Common myeloid progenitor, CD34-positive (primary cell): ENCODE measurements at regions not wholly inside any gene's neighbourhood (a gene's known extent, or its start where the extent isn't known, plus 50 kb on each side); places are given as distances from the start of the nearest gene placed in this dataset.

Experiments used
- CTCF ChIA-PET: fragments of 350-600 bp; sonication (Branson Sonifier 250); formaldehyde crosslinking; loops from one replicate; lab custom pipeline; 2021; ENCODE audit warnings: antibody characterized with exemption; lab: Charles Lee
- POLR2A ChIA-PET: fragments of 350-600 bp; sonication (Branson Sonifier 250); formaldehyde crosslinking; loops from one replicate; lab custom pipeline; 2021; ENCODE audit warnings: antibody characterized with exemption; lab: Charles Lee
- DNase-seq, 3 donors: peaks; one replicate each; pipeline versions ENCODE4 v3.0.0 to v3.0.0-alpha.2; 2013
- H3K27ac ChIP-seq, 2 experiments: 1 replicate in 1 of 2; 2 replicates in 1 of 2; pipeline ENCODE4 v1.7.0; 2013; ENCODE audit warnings: inconsistent platforms in 2 of 2, low read length in 2 of 2, mild to moderate bottlenecking in 2 of 2, low read depth in 1 of 2, moderate library complexity in 1 of 2; ENCODE audit not compliant: severe bottlenecking in 2 of 2, insufficient read depth in 1 of 2, poor library complexity in 1 of 2
- H3K27me3 ChIP-seq, 5 experiments: replicated peaks in 2 of 5; 1 replicate in 3 of 5; 2 replicates in 2 of 5; pipeline versions ENCODE4 v1.6.1 to v1.7.0; 2013; ENCODE audit warnings: low read length in 4 of 5, mild to moderate bottlenecking in 2 of 5, moderate library complexity in 2 of 5, inconsistent platforms in 1 of 5; ENCODE audit not compliant: insufficient read depth in 5 of 5, control insufficient read depth in 4 of 5
- H3K36me3 ChIP-seq, 4 experiments: 1 replicate in 2 of 4; 2 replicates in 2 of 4; pipeline versions ENCODE4 v1.6.1 to v1.7.0; 2013; ENCODE audit warnings: low read length in 3 of 4, control low read depth in 1 of 4, mild to moderate bottlenecking in 1 of 4; ENCODE audit not compliant: control insufficient read depth in 4 of 4, insufficient read depth in 4 of 4
- H3K4me1 ChIP-seq, 4 experiments: 1 replicate in 3 of 4; 2 replicates in 1 of 4; pipeline versions ENCODE4 v1.6.1 to v1.7.1; 2013; ENCODE audit warnings: low read length in 3 of 4, mild to moderate bottlenecking in 3 of 4, control low read depth in 1 of 4, inconsistent platforms in 1 of 4, moderate library complexity in 1 of 4; ENCODE audit not compliant: control insufficient read depth in 4 of 4, insufficient read depth in 4 of 4; ENCODE audit errors: control extremely low read depth in 1 of 4
- H3K4me3 ChIP-seq, 7 experiments: 1 replicate in 4 of 7; 2 replicates in 3 of 7; pipeline versions ENCODE4 v1.5.1 to v1.7.0; 2013; ENCODE audit warnings: mild to moderate bottlenecking in 7 of 7, low read length in 6 of 7, moderate library complexity in 6 of 7, inconsistent platforms in 2 of 7, low read depth in 2 of 7, control low read depth in 1 of 7; ENCODE audit not compliant: insufficient read depth in 4 of 7, control insufficient read depth in 1 of 7; ENCODE audit errors: extremely low read depth in 1 of 7
- H3K9me3 ChIP-seq, 5 experiments: 1 replicate in 4 of 5; 2 replicates in 1 of 5; pipeline versions ENCODE4 v1.6.1 to v1.7.1; 2013; ENCODE audit warnings: low read length in 4 of 5, mild to moderate bottlenecking in 2 of 5, inconsistent platforms in 1 of 5, low read depth in 1 of 5, moderate library complexity in 1 of 5; ENCODE audit not compliant: control insufficient read depth in 4 of 5, insufficient read depth in 2 of 5; ENCODE audit errors: control extremely low read depth in 1 of 5
- WGBS: methylation state at CpG from one replicate; pipeline ENCODE4 v1.1.5; 2013; ENCODE audit not compliant: insufficient coverage; 5-methylcytosine and 5-hydroxymethylcytosine counted together

DNA sequence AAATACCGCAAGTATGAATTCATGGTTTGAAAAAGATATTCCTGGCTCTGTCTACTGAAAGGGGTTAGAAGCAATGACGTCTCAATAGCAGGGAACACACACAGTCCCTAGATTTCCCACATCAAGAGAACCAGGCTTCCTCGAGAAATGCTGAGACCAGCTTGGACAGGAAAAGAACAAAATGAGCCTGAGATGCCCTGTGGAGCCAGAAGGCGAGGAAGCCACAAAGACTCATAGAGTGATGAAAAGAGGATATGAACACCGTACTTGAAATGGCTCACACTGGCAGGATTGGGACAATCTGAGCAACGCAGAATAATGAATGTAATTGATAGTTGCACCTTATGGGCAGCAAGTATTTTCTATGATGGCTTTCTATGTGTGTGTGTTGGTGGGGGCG is 302.4 kb upstream of the ATP10A start:
- POLR2A ChIA-PET: no interaction called here

DNA sequence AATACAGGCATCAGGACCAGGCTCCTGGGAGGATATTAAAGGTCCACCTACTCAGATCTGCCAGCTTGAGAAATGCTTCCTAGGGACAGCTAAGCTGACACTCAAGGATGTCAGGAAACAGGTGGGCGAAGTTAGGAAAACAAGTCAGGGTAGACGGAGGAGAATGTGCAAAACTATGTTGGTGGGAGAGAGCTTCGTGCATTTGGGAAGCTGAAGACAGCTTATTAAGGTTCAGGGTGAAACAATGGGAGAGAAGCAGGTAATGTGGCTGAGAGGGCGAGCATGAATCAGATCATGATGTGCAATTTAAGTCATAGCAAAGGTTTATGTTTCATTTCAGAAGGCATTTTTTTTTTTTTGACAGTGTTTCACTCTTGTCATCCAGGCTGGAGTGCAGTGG is 297.2 kb upstream of the ATP10A start:
- POLR2A ChIA-PET: no interaction called here
- no peaks in the 10 kb centered on the region for H3K36me3 ChIP-seq
- H3K4me3 ChIP-seq: no peak overlapping the region
- CTCF ChIA-PET: no interaction called here
- H3K27ac ChIP-seq: no peak overlapping the region
- DNase-seq: no peak
- peaks cover 0 to 3% (median 0%) of the 10 kb centered on the region in 5 experiments for H3K27me3 ChIP-seq
- no peaks in the 10 kb centered on the region for H3K4me1 ChIP-seq
- H3K9me3 ChIP-seq: peaks cover 0 to 4% (median 0%) of the 10 kb centered on the region in 5 experiments
- WGBS: 97% methylated on average over 4 of the region's 4 CpGs

More for the DNA sequence above, 302.4 kb upstream of the ATP10A start:
- no peak overlapping the region for H3K27ac ChIP-seq
- WGBS: 98% methylated on average over 6 of the region's 7 CpGs
- CTCF ChIA-PET: no interaction called here
- DNase-seq: no peak
- no peaks in the 10 kb centered on the region for H3K4me1 ChIP-seq
- no peaks in the 10 kb centered on the region for H3K36me3 ChIP-seq
- H3K4me3 ChIP-seq: no peak overlapping the region
- H3K27me3 ChIP-seq: no peaks in the 10 kb centered on the region
- H3K9me3 ChIP-seq: no peaks in the 10 kb centered on the region

DNA sequence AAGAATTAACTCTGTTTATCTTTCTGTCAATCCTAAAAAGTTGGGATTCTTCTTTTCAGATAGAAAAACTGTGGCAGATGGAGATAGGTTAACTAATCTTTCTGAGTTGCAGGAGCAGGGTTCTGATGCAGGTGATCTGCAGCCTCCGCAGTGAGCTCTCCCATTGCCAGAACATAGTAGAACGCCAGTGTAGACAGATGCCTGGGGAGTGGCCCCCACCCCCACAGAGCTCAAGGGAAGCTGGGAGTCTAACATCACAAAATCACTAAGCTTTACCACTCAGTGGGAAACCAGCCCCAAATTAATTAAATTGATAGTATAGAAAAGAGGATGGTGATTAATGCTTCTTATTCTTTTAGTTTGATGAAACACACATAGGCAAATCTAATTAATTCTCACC is 295.0 kb upstream of the ATP10A start:
- peaks cover 0 to 3% (median 0%) of the 10 kb centered on the region in 5 experiments for H3K27me3 ChIP-seq
- CTCF ChIA-PET: no interaction called here
- H3K9me3 ChIP-seq: peaks cover 0 to 4% (median 0%) of the 10 kb centered on the region in 5 experiments
- H3K27ac ChIP-seq: no peak overlapping the region
- no peak for DNase-seq
- 100% methylated on average over 1 of the region's 2 CpGs for WGBS
- no peaks in the 10 kb centered on the region for H3K4me1 ChIP-seq
- POLR2A ChIA-PET: no interaction called here
- H3K36me3 ChIP-seq: no peaks in the 10 kb centered on the region
- no peak overlapping the region for H3K4me3 ChIP-seq

DNA sequence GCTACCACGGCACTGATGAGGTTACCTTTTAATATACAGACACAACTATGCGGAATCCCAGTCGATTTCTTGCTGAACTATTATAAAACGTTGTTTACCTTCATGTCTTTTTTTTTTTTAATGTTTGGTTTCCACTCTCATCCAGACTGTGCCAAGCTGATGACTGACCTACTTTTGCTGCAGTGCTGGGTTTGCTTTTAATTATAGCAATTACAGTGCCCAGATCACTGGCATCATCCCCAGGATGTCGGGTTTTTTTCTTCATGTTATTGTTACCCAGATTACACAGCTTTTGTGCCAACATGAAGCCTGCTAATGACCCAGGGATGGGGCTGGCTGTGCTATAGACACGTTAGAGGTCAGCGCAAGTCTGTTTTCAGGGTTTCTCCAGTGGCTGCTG is 294.0 kb upstream of the ATP10A start:
- ChIA-PET CTCF (no interaction called here), POLR2A (no interaction called here)
- 86% methylated on average over 7 of the region's 7 CpGs for WGBS
- Histone ChIP-seq H3K27me3 (peaks cover 0 to 3% (median 0%) of the 10 kb centered on the region in 5 experiments), H3K27ac (no peak overlapping the region), H3K36me3 (no peaks in the 10 kb centered on the region), H3K4me1 (no peaks in the 10 kb centered on the region), H3K4me3 (no peak overlapping the region), H3K9me3 (peaks cover 0 to 4% (median 2%) of the 10 kb centered on the region in 5 experiments)
- no peak for DNase-seq

DNA sequence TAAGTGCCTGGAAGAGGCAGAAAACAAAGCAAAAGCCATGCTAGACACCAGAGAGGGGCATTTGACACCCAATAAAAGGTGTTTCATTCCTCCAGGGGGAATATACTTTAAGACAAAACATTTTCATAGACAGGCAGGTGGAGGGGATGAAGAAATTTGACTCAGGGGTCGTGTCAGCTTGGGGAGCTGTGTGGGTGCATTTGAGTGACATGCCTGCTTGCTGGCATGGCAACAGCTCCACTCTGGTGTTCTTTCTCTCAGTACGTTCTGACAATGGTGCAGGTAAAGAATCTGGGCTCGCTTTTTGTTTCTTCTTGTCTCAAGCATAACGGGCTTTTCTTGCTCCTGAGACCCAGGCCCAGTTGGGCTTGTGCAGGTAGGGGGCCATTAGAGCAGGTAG is 292.9 kb upstream of the ATP10A start:
- CTCF ChIA-PET: no interaction called here
- DNase-seq: no peak
- H3K36me3 ChIP-seq: no peaks in the 10 kb centered on the region
- POLR2A ChIA-PET: no interaction called here
- peaks cover 0 to 3% (median 0%) of the 10 kb centered on the region in 5 experiments for H3K27me3 ChIP-seq
- no peak overlapping the region for H3K4me3 ChIP-seq
- H3K4me1 ChIP-seq: no peaks in the 10 kb centered on the region
- no peak overlapping the region for H3K27ac ChIP-seq
- 85% methylated on average over 4 of the region's 4 CpGs for WGBS
- peaks cover 0 to 4% (median 2%) of the 10 kb centered on the region in 5 experiments for H3K9me3 ChIP-seq

GRCh38 chr15:26148156-26148860 is 285.2 kb upstream of the ATP10A start:
- H3K36me3 ChIP-seq: no peaks in the 10 kb centered on the region
- peaks cover 0 to 2% (median 0%) of the 10 kb centered on the region in 5 experiments for H3K9me3 ChIP-seq
- H3K27me3 ChIP-seq: no peaks in the 10 kb centered on the region
- ChIA-PET POLR2A (interaction anchor here (0.6 kb wide), 1 partner anchor 660 kb away, joined by 5 read pairs; no protein-coding TSS in a partner anchor), CTCF (no interaction called here)
- 94% methylated on average over 13 of the region's 13 CpGs for WGBS
- no peaks in the 10 kb centered on the region for H3K4me1 ChIP-seq
- no peak for DNase-seq
- H3K27ac ChIP-seq: no peak overlapping the region
- no peak overlapping the region for H3K4me3 ChIP-seq

DNA sequence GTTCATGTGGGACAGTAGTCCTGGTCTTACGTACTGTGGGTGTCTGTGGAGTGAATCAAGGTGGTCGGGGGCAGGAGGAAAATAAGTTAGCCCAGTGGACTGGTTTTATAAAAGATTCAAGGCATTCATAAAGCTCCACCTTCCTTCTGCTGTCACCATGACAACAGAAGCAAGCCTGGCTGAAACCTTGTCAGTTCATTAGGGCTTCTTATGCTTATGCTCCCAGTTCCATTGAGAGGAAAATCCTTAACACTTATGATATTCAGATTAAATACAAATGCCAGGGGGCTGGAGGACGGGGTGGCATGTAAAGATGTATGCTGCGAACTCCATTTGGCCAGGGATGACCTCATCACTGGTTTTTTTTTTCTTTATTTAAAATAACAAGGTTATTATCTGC is 283.1 kb upstream of the ATP10A start:
- Histone ChIP-seq H3K9me3 (no peaks in the 10 kb centered on the region), H3K27me3 (no peaks in the 10 kb centered on the region), H3K36me3 (no peaks in the 10 kb centered on the region), H3K4me1 (no peaks in the 10 kb centered on the region), H3K4me3 (no peak overlapping the region), H3K27ac (no peak overlapping the region)
- WGBS: 93% methylated on average over 2 of the region's 4 CpGs
- CTCF ChIA-PET: interaction anchor here (1.0 kb wide), 2 partner anchors 48 to 213 kb away, joined by 3 read pairs; no protein-coding TSS in a partner anchor
- POLR2A ChIA-PET: no interaction called here
- DNase-seq: no peak
